HG03060 (cell line): ENCODE measurements at regions not wholly inside any gene's neighbourhood (a gene's known extent, or its start where the extent isn't known, plus 50 kb on each side); places are given as distances from the start of the nearest gene placed in this dataset.
"Not testable (repeated sequence)": the region's sequence is repeated elsewhere in the genome, so short reads cannot be mapped to it uniquely, and the experiment has no call there.

ENCODE experiments used
- ATAC-seq: cut with Tn5 transposase; IDR thresholded peaks from one replicate; pipeline ENCODE4 v1.9.1; 2021; ENCODE audit warnings: low read depth, moderate number of reproducible peaks; ENCODE audit not compliant: unreplicated experiment

DNA sequence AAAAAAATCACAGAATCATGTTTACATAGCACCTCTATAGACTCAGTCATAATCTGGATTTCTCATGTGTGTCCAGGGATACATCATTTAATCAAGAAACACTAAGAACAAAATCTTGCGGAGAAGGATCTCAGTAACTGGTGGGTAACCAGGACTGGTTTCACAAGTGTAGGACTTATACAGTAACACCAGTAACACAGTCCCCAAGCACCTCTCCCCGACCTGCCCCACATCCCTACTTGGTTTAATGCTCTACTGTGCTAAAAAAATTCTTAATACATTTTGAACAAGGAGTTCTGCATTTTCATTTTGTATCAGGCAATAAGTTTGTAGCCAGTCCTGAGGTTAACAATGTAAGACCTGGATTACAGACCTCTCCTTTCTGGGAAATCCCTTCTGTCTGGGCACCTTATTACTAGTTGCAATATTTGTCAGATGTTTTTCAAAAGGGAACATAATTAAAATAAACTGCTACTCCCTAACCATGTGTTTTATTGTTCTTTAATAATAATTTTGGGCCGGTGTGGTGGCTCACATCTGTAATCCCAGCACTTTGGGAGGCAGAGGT lies 57.6 kb upstream of the BBX start:
- ATAC-seq = no peak

DNA sequence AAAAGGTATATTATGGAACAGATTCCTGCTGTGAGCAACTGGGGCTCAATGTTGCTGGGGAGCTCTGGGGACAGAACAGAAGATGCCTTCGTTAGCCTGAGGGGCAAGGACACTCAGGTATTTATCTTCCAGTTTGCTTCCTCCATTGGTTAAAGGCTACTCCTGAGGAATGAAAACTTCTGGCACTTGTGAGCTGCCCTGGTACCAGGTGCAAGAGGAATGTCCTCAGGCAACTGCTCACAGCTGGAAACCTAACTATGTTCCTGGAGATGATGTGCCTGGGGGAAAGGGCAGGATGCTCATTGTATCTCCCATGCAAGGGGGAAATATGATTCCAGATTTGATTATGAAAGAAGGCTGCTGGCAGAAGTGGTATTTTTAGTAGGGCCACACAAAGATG lies 54.0 kb upstream of the BBX start:
- no peak for ATAC-seq

DNA sequence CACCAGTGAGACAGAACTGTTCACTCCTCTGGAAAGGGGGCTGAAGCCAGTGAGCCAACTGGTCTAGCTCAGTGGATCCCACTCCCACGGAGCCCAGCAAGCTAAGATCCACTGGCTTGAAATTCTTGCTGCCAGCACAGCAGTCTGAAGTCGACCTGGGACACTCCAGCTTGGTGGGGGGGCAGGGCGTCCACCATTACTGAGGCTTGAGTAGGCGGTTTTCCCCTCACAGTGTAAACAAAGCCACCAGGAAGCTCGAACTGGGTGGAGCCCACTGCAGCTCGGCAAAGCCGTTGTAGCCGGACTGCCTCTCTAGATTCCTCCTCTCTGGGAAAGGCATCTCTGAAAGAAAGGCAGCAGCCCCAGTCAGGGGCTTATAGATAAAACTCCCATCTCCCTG lies 52.3 kb upstream of the BBX start:
- not testable (repeated sequence) for ATAC-seq
